ENCODE measurements at regions not wholly inside any gene's neighbourhood (a gene's known extent, or its start where the extent isn't known, plus 50 kb on each side); places are given as distances from the start of the nearest gene placed in this dataset.
"Not testable (repeated sequence)": the region's sequence is repeated elsewhere in the genome, so short reads cannot be mapped to it uniquely, and the experiment has no call there.

- DNase-seq (ENCODE audit: low read depth, low spot score) = no peak
Observed at GRCh38 chr13:89310943-89311672, 1639.9 kb downstream of the SLITRK5 start.

GRCh38 chr13:89315287-89315686 is 1644.1 kb downstream of the SLITRK5 start:
- no peak for DNase-seq (ENCODE audit: low read depth, low spot score)

GRCh38 chr13:89322466-89322865 is 1651.3 kb downstream of the SLITRK5 start:
- DNase-seq (ENCODE audit: low read depth, low spot score) = no peak

GRCh38 chr13:89324582-89324981 is 1653.4 kb downstream of the SLITRK5 start:
- DNase-seq (ENCODE audit: low read depth, low spot score) = peak; percentile 40

DNA sequence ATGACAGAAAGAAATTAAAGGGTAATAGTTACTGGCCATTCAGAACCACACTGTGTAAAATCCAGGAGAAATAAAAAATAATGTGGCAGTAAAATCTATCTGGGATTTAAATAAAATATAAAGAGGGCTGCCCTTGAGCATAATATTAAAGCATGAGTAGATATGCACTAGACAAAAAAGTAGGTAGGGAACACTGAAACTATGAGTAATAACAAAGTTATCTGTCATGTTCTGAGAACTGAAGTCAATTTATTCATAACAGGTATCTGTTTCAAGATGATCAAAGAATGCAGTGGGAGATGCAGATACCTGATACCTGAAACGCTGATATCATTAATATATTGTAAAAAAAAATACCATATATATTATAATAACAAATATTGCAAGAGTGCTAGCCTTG is 1672.0 kb downstream of the SLITRK5 start:
- no peak for DNase-seq (ENCODE audit: low read depth, low spot score)

DNA sequence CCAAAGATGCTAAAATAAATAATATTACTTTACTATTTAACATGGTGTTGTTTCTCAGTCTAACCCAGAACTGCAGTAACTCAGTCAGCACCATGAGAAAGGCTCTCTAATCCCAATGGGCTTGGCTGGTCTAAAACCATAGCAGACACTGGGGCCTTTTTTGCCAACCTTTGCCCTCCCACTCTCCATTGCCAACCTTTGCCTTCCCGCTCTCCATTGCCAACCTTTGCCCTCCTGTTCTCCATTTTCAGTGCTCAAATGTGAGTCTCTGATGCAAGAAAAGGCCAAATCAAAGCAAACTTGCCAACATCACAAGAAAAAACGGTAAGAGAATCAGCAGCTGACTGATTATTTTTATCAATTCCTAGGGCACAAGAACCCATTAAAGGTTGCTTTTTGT is 1681.2 kb downstream of the SLITRK5 start:
- no peak for DNase-seq (ENCODE audit: low read depth, low spot score)

GRCh38 chr13:89361909-89362308 is 1690.7 kb downstream of the SLITRK5 start:
- no peak for DNase-seq (ENCODE audit: low read depth, low spot score)

GRCh38 chr13:89363144-89363543 is 1692.0 kb downstream of the SLITRK5 start:
- no peak for DNase-seq (ENCODE audit: low read depth, low spot score)

DNA sequence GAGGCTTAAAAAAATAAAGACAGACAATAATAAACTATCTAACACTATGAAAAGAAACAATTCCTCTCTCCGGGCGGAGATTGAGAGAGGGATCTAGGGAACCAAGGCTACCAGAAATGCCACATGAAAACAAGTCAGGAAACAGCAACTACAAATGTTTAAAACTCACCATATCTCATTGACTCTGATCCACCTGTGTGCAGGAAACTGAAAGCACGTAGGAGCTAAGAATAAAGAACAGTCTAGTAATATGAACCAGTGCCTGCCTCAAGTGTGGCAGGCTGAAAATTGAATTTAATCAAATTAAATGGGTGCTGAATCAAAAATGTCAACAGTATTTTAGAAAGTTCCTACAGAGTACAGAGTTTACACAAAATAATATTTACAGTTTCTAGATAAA is 1701.0 kb downstream of the SLITRK5 start:
- no peak for DNase-seq (ENCODE audit: low read depth, low spot score)

DNA sequence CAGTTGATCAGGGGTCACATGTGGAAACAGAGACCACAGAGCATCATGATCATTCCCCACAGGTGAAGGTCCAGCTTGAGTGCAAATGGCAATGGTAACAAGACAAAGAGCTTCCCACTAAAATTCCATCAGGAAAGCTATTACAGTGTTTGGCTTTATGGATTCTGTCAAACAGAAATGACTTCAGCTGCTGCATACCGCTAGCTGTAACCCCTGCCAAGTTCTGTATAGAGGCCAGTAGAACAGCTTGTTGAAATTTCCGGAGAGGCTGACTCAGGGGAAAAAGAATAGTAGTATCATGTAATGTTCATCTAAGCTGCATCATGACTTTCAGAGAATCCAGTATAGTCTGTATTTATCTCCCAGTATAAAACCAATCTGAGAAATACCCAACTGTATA is 1704.7 kb downstream of the SLITRK5 start:
- DNase-seq (ENCODE audit: low read depth, low spot score) = no peak

- DNase-seq (ENCODE audit: low read depth, low spot score) = no peak
Observed at GRCh38 chr13:89380101-89380500, 1708.9 kb downstream of the SLITRK5 start.

DNA sequence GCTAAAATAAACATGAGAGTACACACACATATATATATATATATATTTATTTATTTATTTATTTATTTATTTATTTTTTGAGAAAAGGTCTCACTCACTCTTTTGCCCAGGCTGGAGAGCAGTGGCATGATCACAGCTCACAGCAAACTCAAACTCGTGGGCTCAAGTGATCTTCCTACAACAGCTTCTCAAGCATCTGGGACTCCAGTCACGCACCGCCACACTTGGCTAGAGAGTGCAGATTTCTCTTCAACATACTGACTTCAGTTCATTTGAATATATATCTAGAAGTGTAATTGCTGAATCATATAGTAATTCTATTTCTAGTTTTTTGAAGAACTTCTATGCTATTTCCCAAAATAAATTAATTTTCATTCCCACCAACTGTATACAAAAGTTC is 1711.8 kb downstream of the SLITRK5 start:
- no peak for DNase-seq (ENCODE audit: low read depth, low spot score)

DNA sequence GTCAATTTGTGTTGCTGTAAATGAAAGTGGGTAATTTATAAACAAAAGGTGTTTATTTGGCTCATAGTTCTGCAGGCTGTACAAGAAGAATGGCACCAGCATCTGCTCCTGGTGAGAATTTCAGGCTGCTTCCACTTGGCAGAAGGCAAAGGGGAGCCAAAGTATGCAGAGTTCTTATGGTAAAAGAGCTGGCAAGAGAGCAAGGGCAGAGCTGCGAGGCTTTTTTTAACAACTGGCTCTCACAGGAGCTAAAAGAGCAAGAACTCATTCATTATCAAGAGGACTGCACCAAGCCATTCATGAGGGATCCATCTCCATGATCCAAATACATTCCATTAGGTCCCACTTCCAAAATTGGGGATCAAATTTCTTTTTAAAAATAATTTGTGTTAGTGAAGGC is 1712.7 kb downstream of the SLITRK5 start:
- DNase-seq (ENCODE audit: low read depth, low spot score) = no peak

DNA sequence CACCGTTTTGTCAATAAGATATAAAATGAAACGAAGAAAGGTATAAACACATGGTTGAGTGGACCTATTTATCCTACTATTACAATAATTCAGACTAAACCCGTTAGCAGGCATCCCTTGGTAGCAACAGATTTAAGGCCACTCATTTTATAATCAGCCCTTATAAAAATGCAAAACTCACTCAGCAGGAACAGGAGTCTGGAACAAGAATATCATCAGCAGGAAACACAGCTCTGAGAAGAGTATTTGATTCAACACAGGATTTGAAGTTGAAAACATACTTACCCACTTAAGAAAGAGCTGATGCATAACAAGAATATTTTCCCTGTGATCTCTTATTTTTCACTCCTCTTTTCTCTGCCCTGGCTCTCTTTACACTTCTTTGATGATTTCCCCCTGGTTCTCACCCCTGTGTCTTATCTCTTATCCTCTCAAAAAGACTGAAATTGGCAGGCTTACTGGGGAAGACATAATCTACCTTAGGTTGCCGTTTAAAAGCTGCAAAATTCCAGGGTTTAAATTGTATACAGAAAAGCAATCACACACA is 1722.7 kb downstream of the SLITRK5 start:
- DNase-seq (ENCODE audit: low read depth, low spot score) = no peak

GRCh38 chr13:89401264-89401675 is 1730.1 kb downstream of the SLITRK5 start:
- no peak for DNase-seq (ENCODE audit: low read depth, low spot score)

GRCh38 chr13:89402211-89402610 is 1731.0 kb downstream of the SLITRK5 start:
- DNase-seq (ENCODE audit: low read depth, low spot score) = no peak

DNA sequence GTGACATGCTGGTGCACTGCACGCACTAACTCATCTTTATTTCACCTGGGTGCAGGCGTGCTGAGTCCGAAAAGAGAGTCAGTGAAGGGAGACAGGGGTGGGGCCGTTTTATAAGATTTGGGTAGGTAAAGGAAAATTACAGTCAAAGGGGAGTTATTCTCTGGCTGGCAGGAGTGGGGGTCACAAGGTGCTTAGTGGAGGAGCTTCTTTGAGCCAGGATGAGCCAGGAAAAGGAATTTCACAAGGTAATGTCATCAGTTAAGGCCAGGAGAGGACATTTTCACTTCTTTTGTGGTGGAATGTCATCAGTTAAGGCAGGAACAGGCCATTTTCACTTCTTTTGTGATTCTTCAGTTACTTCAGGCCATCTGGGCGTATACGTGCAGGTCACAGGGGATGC is 1734.9 kb downstream of the SLITRK5 start:
- not testable (repeated sequence) for DNase-seq (ENCODE audit: low read depth, low spot score)

DNA sequence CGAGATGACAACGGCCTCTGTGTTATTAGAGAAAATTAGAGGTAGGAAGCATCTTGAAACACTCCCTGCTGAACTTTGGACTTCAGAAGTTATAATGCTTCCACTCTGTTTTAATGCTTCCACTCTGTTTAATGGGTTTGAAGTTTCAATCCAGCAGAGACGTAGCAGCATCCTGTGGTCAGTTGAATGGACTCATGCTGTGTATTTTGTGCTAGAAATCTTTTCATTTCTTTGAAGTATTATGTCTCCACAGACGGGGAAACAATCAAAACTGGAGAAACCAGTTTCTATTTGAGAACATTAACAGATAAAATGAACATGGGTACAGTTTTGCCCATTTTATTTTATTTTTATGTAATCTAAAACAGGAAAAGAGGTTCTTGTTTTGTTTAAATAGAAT is 1736.2 kb downstream of the SLITRK5 start:
- DNase-seq (ENCODE audit: low read depth, low spot score) = no peak

DNA sequence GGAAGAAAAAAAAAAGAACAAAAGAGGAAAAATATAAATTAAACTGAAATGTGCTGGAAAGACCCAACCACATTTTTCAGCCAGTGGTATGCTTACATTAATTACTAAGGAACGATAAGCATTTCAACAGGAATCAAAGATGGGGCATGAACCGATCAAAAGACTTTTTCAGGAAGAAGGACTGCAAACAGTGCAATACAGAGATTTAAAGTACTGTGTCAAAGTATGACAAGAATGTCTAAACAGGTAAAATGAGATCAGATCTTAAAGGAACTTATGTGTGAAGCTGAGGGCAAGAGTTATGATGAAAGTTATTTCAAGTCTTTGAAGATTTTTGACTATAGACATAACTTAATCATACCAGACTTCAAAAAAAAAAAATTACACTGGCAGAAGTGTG is 1761.8 kb downstream of the SLITRK5 start:
- no peak for DNase-seq (ENCODE audit: low read depth, low spot score)

- peak; percentile 47 for DNase-seq (ENCODE audit: low read depth, low spot score)
Observed at GRCh38 chr13:89434624-89435023, 1763.5 kb downstream of the SLITRK5 start.

DNA sequence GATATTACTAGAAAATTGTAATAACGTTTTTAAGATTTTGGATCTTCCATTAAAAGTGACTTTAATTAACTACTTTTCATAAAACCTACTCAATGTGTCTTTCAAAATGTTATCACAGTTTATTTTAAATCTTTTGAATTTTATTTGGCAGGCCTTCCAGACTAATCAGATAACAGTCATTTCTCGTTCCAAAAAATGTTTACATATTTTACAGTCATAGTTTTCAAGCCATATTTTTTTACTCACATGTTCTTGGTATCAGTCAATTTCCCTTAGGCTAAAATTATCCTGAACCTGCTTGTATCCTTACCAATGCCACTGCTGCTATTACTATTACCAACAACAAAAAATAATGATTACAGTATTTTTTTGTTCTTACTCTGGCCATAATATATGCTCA is 1783.5 kb downstream of the SLITRK5 start:
- no peak for DNase-seq (ENCODE audit: low read depth, low spot score)

GRCh38 chr13:89455225-89455624 is 1784.1 kb downstream of the SLITRK5 start:
- no peak for DNase-seq (ENCODE audit: low read depth, low spot score)

- DNase-seq (ENCODE audit: low read depth, low spot score) = no peak
Observed at GRCh38 chr13:89455741-89456140, 1784.6 kb downstream of the SLITRK5 start.

- DNase-seq (ENCODE audit: low read depth, low spot score) = no peak
Observed at GRCh38 chr13:89457977-89458376, 1786.8 kb downstream of the SLITRK5 start.
